NCI-H446 treated with DMSO at 0.1 percent for 48 hours (cell line): ENCODE measurements at regions not wholly inside any gene's neighbourhood (a gene's known extent, or its start where the extent isn't known, plus 50 kb on each side); places are given as distances from the start of the nearest gene placed in this dataset.

ENCODE experiments used
- DNase-seq: peaks from one replicate; lab custom pipeline; 2025; lab: John Stamatoyannopoulos, UW

DNA sequence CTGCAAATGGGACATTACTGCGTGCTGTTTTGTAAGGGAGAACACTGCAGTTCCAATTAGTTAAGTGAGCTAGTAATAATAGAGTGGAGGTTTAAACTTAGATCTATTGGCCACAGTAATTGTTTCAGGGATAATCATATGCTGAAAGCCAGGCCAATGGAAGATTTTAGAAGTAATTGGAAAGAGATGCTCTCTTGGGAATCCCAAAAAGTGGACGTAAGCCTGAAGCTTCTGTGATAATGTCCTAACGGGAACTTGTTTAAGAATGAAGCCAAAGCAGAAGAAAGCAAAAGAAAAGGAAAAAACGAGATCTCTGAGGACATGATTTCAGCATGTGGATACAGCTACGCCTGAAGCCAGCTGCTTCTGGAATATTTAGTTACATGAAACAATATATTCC lies 594.6 kb downstream of the SLC4A3 start:
- DNase-seq, result no peak

GRCh38 chr2:220224691-220225543 lies 597.5 kb downstream of the SLC4A3 start:
- DNase-seq, result no peak

DNA sequence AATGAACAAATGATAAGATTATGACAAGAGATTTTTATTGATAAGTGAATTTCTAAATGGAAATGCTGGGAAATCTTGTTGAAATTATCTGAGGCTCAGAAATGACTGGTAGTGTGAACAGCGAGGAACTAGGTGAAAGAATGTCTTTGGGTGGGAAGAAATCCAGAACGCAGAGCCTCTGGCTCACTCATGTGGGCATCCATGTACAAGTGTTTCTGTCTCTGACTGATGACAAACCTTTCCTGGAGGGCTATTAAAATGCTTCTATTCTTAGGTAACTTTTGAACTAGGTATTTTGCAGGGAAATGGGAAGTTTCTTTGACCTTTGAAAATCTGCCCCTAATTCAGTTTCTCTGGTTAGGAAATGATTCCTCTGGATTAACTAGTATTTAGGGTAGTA lies 598.6 kb downstream of the SLC4A3 start:
- no peak for DNase-seq

DNA sequence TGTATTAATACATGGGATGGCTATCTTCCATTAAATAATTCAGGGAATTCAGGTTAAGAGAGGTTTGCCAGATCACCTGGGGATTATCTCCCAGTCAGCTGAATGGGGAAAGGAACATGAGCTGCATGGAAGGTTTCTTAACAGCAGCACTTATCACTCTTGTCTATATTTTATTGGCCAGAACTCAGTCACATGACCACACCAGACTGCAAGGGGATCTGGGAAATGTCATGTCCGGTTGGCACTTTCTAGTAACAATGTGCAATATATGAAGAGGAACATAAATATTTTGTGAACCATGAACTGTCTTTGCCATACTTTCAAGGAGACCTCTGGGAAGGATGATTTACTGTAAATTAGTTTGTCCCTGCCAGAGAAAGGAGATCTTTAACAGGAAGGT lies 599.1 kb downstream of the SLC4A3 start:
- DNase-seq, result no peak

GRCh38 chr2:220227266-220227920 lies 600.0 kb downstream of the SLC4A3 start:
- DNase-seq, result no peak

DNA sequence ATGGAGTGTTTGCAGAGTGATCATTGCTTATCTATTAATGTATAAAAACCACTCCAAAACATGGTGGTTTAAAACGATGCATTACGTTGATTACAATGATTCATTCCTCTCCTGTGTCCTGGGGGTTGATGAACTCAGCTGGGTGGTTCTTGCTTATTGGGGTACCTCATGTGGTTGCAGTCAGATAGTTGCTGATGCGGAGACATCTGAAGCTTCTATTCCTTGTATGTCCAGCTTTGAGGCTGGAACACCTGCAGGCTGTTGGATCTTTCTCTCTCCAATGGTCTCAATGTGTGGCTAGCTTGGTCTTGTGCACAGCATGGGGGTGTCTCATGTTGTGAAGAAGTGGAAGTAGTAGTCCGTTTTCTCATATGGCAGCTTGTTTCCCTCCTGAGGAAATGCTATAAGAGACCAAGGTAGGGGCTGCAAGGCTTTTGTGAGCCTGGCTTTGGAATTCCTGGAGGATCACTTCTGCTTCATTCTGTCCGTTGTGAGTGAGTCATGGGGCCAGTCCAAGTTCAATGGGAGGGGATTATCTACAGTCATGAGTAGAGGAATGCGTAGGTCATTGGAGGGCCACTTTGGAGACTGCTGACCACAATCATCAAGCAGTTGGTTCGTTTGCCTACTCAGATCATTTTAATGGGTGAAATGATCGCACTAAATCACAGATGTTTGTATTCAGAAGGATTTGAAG lies 601.0 kb downstream of the SLC4A3 start:
- no peak for DNase-seq

GRCh38 chr2:220240641-220241040 lies 613.2 kb downstream of the SLC4A3 start:
- DNase-seq, result no peak

DNA sequence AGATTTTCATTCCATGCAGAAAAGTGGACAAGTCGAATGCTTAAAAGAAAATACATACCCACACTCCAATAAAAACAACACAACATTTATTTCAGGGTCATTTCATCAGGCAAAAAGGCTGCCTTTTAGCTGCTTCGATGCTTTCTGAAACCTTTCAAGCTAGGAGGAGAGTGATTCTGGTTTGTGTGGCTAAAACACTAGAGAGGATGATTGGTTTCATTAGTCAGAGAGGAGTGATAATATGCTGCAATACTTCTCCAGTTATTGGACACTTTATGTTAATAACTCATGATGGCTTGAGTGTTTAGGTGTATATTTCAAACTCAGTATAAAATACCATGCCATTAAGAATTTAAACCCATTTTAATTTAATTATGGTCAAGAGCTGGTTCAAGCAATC lies 614.0 kb downstream of the SLC4A3 start:
- DNase-seq, result no peak

GRCh38 chr2:220243571-220243970 lies 616.1 kb downstream of the SLC4A3 start:
- DNase-seq, result no peak

GRCh38 chr2:220246386-220246785 lies 619.0 kb downstream of the SLC4A3 start:
- no peak for DNase-seq

DNA sequence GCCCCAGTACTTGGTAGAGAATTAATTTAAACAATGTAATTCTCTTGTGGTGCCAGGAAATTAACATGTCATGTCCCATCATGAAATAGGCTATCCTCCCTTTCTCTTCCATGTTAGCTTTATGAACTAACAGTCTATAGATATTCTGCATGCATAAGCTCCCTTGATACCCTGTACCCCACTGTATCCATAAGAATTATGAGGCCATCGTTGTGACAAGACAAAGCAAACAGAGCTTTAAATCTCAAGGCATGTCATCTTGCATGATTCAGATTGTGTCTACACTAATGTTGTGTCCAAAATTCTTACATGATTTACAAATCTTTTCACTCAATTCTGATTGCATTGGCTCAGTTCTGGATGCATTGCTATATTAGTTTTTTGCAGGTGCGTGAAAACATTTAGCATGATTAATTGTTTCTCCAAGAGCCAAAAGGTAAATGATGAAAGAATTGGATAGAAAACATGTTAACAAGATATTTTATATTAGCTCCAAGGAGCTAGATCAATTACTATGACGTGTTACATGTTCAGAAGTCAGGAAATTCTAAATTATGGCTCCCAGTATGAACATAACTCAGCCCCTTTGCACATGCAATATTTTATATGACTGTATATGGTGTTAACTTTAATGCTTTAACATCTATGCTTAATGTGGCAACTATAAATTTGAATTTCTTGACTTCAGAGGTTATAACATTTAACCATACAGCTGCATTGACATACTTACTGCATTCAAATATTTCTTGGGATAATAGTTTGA lies 620.3 kb downstream of the SLC4A3 start:
- no peak for DNase-seq

- DNase-seq, result no peak
These were observed 632.2 kb downstream of the SLC4A3 start for GRCh38 chr2:220259662-220260061.

DNA sequence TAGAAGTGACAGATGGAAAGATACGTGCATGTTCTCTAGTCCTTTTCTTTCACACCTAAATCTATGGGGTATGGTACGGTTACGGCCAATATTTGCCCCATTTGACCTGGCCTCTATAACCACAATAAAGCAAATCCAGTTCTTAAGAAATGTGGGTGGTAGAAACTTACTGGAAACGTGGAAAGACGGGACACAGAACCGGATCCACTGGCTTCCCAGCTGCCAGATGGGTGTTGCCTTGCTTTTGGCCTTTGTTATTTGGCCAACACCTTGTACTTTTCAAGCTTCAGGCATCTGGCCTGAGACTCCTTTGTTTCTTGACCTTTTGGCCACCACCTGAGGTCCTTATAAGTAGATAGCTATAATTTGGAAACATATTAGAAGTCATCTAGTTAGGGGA lies 635.9 kb downstream of the SLC4A3 start:
- DNase-seq, result no peak

DNA sequence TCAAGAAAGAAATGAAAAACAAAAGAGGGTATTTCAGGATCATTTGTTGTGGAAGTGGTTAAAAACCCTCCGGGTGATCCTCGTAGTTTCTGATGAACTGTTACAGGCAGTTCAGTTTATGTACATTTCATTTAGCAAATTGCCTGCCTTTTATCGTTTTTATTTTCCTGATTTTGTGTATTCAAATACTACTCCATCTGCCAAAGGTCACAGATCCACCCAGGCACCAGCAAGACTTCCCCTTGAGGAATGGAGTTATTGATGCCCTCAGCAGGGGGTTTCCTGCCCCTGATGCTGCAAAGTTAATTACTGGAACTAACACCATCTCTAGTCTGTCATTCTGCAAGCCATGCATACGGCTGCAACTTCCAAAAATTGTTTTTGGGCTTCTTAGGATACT lies 641.9 kb downstream of the SLC4A3 start:
- DNase-seq, result peak; percentile 38

DNA sequence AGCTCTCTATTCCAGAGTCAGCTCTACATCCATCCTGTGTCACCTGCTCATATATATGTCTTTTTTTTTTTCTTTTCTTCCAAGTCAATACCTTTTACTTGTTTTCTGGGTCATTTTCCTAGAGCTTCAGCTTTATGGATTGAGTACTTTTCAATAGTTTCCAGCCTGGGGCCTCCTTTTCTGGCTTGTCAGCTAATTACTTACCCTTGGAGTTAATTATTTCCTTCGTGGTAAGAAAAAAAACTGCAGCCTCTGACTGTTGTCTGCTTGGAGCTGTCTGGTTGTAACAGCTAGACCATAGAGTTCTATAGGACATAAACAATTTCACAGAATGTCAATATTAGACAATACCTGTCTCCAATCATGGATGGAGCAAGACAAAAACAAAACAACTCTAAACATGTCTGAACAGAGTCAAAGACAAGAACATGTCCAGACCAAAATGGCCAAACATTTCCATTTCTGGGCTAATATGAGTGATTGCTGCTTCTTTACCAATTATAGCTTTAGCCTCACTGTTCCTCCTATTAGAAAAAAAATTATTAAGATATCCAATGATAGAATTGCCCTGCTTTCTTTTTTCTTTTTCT lies 643.1 kb downstream of the SLC4A3 start:
- DNase-seq, result no peak

DNA sequence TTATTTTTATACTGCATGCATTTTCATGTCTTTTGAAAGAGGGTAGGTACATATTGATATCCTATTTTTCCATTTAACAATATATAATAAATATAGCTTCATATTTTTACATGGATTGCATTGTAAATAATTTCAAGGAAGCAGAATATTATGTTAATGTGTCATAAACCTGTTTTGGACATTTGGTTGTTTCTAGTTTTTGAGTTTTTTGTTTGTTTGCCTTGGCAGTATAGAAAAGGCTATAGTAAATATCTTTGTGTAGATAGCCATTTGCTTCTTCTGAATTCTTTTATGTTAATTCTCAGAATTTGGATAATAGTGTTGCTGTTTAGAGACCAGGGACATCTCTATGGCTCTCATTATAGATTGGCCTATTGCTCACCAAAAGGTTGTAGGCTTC lies 645.2 kb downstream of the SLC4A3 start:
- DNase-seq, result no peak

DNA sequence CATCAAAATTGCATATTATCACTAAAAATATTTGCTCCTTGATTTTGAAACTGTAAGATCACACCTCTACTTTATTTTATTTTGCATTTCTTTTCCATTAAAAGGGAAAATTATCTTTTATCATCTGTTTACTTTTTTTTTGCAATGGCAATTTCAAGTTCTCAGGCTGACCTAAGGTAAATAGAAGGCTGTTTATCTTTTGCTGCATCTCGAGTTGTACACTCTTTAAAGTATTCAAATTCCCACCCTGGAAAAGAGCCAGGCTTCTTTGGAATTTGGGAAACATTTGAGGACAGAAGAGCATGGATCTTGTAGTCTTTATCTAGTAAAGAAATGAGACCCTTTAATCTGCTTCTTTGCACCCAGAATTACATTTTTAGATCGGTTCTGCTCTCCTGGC lies 645.7 kb downstream of the SLC4A3 start:
- no peak for DNase-seq

DNA sequence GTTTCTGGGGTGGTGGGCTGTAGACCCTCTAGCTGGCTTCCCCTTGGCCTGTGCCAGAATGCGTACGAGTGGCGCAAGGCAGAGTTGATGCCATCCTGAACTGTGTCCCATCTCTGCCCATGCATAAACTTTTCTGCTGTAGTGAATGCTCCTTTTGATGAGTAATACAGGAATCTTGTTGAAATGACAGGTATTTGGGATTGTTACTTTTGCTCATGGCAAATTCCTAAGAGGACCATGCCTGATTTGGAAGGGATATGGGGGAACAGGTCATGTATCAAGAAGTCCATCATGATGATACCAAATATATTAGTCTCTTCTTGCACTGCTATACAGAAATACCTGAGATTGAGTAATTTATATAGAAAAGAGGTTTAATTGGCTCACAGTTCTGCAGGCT lies 648.0 kb downstream of the SLC4A3 start:
- DNase-seq, result no peak

DNA sequence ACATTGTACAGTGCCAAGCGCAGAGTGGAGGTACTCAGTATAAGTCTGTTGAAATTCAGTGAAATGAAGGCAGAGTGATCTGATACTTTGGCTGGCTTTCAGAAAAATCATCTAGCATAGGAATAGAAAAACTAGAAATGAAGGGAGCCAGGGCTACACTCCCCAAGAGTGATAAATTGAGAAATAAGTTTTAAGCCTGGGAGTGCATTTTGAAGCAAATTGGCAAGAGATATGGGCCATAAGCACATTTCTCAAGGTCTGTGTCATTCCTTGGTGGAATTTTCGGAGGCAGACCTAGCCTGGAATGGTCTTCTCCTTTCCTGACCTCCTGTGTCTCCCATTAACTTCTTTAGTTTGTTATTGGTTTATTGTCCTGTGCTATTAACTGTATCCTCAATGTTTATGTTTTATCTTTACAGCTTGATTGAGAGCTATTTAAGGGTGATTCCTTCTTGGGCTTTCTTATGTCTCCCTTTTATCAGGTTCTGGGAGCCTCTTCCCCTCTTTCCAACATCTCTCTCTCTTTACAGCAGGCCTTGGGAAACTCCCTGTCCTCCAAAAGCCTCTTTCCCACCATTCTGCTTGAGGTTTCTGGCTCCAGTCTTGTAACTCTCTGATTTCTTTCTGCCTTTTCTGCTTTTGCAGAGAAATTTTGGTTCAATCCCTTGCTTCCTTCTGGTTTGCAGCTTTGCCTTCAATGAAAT lies 649.5 kb downstream of the SLC4A3 start:
- DNase-seq, result no peak

GRCh38 chr2:220277445-220277975 lies 650.1 kb downstream of the SLC4A3 start:
- DNase-seq, result peak; percentile 12

DNA sequence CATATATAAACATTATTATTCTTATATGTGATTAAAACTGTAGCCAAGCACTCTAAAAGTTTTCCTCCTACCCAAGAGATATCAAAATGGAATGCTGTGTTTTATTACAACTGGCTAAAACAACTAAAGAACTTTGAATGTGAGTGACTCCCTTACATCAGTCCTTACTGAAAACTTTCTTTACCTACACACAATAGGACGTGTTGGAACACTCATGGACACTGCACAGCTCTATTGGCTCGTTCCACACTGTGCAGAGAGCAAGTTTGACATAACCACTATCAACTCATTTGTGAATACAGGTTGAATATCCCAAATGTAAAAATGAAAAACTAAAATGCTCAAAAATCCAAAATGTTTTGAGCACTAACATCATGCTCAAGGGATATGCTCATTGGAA lies 650.6 kb downstream of the SLC4A3 start:
- no peak for DNase-seq
